GM12872 (cell line): ENCODE measurements at regions not wholly inside any gene's neighbourhood (a gene's known extent, or its start where the extent isn't known, plus 50 kb on each side); places are given as distances from the start of the nearest gene placed in this dataset.

ENCODE experiments used
- CTCF ChIP-seq: IDR thresholded peaks from 3 replicates; pipeline ENCODE4 v1.5.1; 2011; ENCODE audit warnings: low read depth, mild to moderate bottlenecking, low read length, moderate library complexity; ENCODE audit not compliant: insufficient read depth

DNA sequence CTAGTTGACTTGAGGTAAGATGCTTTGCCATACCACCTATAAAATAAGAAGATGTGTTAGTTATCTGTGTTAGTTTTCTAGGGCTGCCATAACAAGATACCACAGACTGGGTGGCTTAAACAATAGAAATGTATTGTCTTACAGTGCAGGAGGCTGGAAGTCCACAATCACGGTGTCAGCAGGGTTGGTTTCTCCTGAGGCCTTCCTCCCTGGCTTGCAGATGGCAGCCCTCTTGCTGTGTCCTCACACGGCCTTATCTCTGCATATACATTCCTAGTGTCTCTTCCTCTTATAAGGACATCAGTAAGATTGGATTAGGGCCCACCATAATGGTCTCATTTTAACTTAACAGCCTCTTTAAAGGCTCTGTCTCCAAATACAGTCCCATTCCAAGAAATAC is 192.1 kb downstream of the GATA3 start:
- TF ChIP-seq CTCF = no peak

DNA sequence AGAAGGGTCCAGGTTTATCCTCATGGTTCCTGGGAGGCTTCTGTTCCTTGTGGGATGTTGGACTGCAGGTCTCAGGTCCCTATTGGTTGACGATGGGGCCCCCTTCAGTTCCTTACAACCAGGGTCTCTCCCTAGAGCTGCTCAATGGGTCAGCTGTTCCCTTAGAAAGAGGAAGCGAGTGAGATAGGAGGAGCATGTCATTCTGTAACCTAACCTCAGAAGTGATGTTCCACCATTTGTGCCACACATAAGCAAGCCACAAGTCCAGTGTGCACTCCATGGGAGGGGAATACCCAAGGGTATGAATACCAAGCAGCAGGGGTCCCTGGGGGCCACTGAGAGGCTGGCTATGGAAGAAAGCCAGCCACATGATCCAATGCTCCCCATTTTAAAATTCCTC is 192.7 kb downstream of the GATA3 start:
- TF ChIP-seq CTCF = no peak

- TF ChIP-seq CTCF = no peak
These were observed 194.4 kb downstream of the GATA3 start for GRCh38 chr10:8248868-8249267.

DNA sequence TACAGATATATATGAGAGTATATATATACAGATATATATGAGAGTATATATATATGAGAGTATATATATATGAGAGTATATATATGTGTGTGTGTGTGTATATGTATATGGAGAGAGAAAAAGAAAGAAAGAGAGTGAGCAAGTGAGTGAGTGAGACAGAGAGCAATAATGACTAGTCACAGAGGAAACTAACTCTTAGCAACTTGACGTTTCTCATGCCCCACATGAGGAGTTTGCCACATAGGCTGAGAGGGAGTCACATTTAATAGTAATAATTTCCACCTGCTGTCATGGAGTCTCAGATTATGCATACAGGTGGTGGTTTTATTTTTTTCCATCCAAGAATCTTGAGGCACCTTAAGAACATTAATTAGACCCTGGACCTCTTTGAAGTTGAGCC is 199.9 kb downstream of the GATA3 start:
- no peak for TF ChIP-seq CTCF

DNA sequence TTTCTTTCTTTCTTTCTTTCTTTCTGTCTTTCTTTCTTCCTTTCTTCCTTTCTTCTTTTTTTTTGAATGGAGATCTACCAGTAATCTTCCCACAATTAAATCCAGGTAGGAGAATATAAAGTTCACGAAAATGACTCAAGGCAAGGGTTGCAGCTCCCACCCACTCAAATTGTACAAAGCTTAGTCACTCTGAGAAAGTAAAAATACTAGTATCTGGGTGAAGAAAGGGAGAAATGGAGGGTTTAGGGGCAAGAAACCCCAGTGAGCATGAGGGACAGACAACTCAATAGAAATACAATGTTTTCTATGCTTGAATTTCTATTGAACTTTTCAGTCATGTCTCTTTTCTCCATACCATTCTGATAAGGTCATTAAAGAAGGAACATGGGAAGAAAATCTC is 200.8 kb downstream of the GATA3 start:
- no peak for TF ChIP-seq CTCF

GRCh38 chr10:8260645-8261044 is 206.2 kb downstream of the GATA3 start:
- TF ChIP-seq CTCF = no peak

DNA sequence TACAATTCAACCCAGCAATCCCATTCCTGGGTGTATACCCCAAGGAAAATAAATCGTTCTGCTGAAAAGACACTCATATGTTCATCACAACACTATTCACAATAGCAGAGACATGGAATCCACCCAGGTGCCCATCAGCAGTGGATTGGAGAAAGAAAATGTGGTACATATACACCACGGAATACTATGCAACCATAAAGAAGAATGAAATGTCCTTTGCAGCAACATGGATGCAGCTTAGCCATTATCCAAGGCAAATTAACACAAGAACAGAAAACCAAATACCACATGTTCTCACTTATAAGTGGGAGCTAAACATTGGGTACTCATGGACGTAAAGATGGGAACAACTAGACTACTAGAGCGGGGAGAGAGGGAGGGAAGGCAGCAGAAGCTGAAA is 207.8 kb downstream of the GATA3 start:
- TF ChIP-seq CTCF = no peak

GRCh38 chr10:8269976-8270375 is 215.5 kb downstream of the GATA3 start:
- no peak for TF ChIP-seq CTCF
